ENCODE measurements at regions not wholly inside any gene's neighbourhood (a gene's known extent, or its start where the extent isn't known, plus 50 kb on each side); places are given as distances from the start of the nearest gene placed in this dataset.

DNA sequence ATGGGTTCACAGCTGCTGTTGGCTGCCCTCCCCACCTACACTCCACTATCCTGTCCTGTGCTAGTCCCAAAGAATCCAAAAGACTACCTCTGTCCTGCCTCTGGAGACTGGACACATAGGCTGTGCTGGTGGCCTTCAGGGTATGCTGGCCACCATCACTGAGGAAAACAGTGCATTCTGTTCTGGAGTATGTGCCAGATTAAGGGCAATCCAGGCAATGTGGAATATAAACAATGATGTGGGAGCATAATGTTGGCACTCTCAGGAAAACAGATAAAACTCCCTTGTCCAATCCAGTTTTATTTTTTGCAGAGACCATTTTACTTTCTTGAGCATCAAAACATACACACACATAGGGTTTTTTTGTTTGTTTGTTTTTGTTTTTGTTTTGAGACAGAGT lies 94.3 kb downstream of the GLUL start:
- no peaks in the 10 kb centered on the region for H3K9me3 ChIP-seq (ENCODE audit: control insufficient read depth in 5 of 5, low read length in 5 of 5)
- no peaks in the 10 kb centered on the region for H3K36me3 ChIP-seq (ENCODE audit: control insufficient read depth in 5 of 5, insufficient read depth in 5 of 5, low read length in 5 of 5)
- H3K27me3 ChIP-seq (ENCODE audit: control insufficient read depth in 5 of 5, insufficient read depth in 4 of 5, low read length in 5 of 5) = peaks cover 0 to 2% (median 0%) of the 10 kb centered on the region in 5 donors
- peaks cover 0 to 5% (median 3%) of the 10 kb centered on the region in 5 donors for H3K4me1 ChIP-seq (ENCODE audit: control insufficient read depth in 5 of 5, insufficient read depth in 5 of 5, low read length in 5 of 5)
- H3K9ac ChIP-seq (ENCODE audit: low read length in 5 of 5) = no peak overlapping the region
- H3K27ac ChIP-seq (ENCODE audit: low read depth, low read length) = no peak overlapping the region
- no peak overlapping the region for H3K4me3 ChIP-seq (ENCODE audit: low read depth in 1 of 5, low read length in 5 of 5)

DNA sequence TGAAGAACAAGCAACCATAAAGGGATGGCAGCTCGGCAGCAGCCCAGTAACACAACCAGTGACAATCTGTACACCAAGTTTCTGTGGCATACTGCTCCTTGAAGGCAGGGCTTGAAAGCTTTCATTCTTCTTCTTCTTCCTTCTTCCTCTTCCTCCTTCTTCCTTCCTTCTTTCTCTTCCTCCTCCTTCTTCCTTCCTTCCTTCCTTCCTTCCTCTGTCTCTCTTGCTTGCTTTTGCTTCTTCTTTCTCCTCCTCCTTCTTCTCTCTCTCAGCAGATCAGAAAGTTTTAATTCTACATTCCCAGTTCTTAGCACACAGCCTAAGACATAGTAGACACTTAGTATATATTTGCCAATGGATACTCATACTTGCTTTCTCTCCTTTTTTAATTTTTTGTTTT lies 95.9 kb downstream of the GLUL start:
- Histone ChIP-seq H3K4me1 (ENCODE audit: control insufficient read depth in 5 of 5, insufficient read depth in 5 of 5, low read length in 5 of 5) (peaks cover 0 to 5% (median 3%) of the 10 kb centered on the region in 5 donors), H3K36me3 (ENCODE audit: control insufficient read depth in 5 of 5, insufficient read depth in 5 of 5, low read length in 5 of 5) (no peaks in the 10 kb centered on the region), H3K27ac (ENCODE audit: low read depth, low read length) (no peak overlapping the region), H3K27me3 (ENCODE audit: control insufficient read depth in 5 of 5, insufficient read depth in 4 of 5, low read length in 5 of 5) (peaks cover 0 to 2% (median 0%) of the 10 kb centered on the region in 5 donors), H3K9me3 (ENCODE audit: control insufficient read depth in 5 of 5, low read length in 5 of 5) (no peaks in the 10 kb centered on the region), H3K9ac (ENCODE audit: low read length in 5 of 5) (no peak overlapping the region), H3K4me3 (ENCODE audit: low read depth in 1 of 5, low read length in 5 of 5) (no peak overlapping the region)

DNA sequence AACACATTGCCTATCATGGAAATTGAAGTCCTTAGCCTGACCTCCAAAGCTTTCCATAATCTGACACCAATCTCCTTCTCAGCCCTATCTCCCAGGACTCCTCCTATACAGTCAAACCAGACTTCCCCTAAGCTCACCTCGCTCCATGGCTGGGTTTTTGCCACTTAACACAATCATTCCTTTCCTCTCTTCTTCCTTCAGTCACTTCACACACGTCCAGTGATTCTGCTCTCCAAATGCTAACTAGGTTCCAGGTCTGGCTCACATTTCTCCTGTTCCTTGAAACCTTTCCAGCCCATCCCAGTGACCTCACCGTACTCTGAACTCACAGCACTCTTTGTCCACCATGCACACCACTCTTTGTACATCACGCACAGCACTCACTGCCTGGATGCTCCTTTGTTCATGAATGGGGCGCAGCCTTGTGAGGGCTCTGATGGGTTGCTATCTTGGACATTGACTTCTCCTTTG lies 98.4 kb downstream of the GLUL start:
- peaks cover 0 to 12% (median 10%) of the 10 kb centered on the region in 5 donors for H3K4me1 ChIP-seq (ENCODE audit: control insufficient read depth in 5 of 5, insufficient read depth in 5 of 5, low read length in 5 of 5)

DNA sequence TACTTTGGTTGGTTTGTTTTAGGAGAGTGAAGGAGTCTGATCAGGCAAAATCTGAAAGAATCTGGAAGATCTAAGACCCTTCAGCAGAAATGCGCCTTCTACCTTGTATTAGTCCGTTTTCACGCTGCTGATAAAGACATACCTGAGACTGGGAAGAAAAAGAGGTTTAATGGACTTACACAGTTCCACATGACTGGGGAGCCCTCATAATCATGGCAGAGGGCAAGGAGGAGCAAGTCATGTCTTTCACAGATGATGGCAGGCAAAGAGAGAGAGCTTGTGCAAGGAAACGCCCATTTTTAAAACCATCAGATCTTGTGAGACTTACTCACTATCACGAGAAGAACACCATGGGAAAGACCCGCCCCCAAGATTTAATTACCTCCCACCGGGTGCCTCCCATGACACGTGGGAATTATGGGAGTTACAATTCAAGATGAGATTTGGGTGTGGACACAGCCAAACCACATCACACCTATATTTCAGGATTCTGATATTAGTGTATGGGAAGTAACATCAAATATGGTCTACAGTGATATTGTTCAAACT lies 99.3 kb downstream of the GLUL start:
- H3K4me1 ChIP-seq (ENCODE audit: control insufficient read depth in 5 of 5, insufficient read depth in 5 of 5, low read length in 5 of 5) = peaks cover 0 to 12% (median 10%) of the 10 kb centered on the region in 5 donors
- H3K36me3 ChIP-seq (ENCODE audit: control insufficient read depth in 5 of 5, insufficient read depth in 5 of 5, low read length in 5 of 5) = no peaks in the 10 kb centered on the region
- no peak overlapping the region for H3K27ac ChIP-seq (ENCODE audit: low read depth, low read length)
- no peaks in the 10 kb centered on the region for H3K9me3 ChIP-seq (ENCODE audit: control insufficient read depth in 5 of 5, low read length in 5 of 5)
- no peak overlapping the region for H3K4me3 ChIP-seq (ENCODE audit: low read depth in 1 of 5, low read length in 5 of 5)
- peaks cover 0 to 2% (median 0%) of the 10 kb centered on the region in 5 donors for H3K27me3 ChIP-seq (ENCODE audit: control insufficient read depth in 5 of 5, insufficient read depth in 4 of 5, low read length in 5 of 5)
- no peak overlapping the region for H3K9ac ChIP-seq (ENCODE audit: low read length in 5 of 5)

More for the DNA sequence above, 98.4 kb downstream of the GLUL start:
- Histone ChIP-seq H3K36me3 (ENCODE audit: control insufficient read depth in 5 of 5, insufficient read depth in 5 of 5, low read length in 5 of 5) (no peaks in the 10 kb centered on the region), H3K4me3 (ENCODE audit: low read depth in 1 of 5, low read length in 5 of 5) (no peak overlapping the region), H3K9ac (ENCODE audit: low read length in 5 of 5) (no peak overlapping the region), H3K27ac (ENCODE audit: low read depth, low read length) (no peak overlapping the region), H3K27me3 (ENCODE audit: control insufficient read depth in 5 of 5, insufficient read depth in 4 of 5, low read length in 5 of 5) (peaks cover 0 to 2% (median 0%) of the 10 kb centered on the region in 5 donors), H3K9me3 (ENCODE audit: control insufficient read depth in 5 of 5, low read length in 5 of 5) (no peaks in the 10 kb centered on the region)

DNA sequence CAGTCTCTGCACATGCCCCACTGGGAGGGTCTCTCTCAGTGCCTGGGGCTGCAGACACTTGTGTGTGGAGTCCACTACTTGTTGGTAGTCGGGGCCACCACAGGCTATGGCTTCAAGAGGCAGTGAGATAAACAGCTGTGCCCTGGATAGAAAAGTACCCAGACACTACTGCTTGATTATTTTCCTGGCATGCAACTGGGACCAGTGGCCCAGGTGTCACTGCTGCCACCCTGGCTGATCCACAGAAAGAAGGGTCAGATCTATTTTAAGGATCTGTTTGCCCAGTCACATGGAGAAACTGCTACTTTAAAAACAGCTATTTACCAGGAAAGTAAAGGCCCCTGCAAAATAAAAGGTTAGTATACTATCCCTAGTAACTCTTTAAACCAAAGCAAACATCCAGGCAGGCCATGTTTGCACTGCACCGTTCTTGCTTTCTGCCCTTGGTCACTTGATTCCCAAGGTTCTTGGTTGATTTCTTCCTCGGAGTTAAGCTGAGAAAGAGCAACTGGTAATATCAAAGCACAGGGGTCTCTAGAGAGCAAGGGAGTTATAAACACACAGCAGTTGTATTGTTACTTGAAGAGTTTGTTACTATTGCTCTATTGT lies 99.9 kb downstream of the GLUL start:
- H3K9me3 ChIP-seq (ENCODE audit: control insufficient read depth in 5 of 5, low read length in 5 of 5) = no peaks in the 10 kb centered on the region
- H3K4me3 ChIP-seq (ENCODE audit: low read depth in 1 of 5, low read length in 5 of 5) = no peak overlapping the region
- no peak overlapping the region for H3K27ac ChIP-seq (ENCODE audit: low read depth, low read length)
- H3K36me3 ChIP-seq (ENCODE audit: control insufficient read depth in 5 of 5, insufficient read depth in 5 of 5, low read length in 5 of 5) = no peaks in the 10 kb centered on the region
- H3K27me3 ChIP-seq (ENCODE audit: control insufficient read depth in 5 of 5, insufficient read depth in 4 of 5, low read length in 5 of 5) = peaks cover 0 to 2% (median 0%) of the 10 kb centered on the region in 5 donors
- peaks cover 0 to 12% (median 10%) of the 10 kb centered on the region in 5 donors for H3K4me1 ChIP-seq (ENCODE audit: control insufficient read depth in 5 of 5, insufficient read depth in 5 of 5, low read length in 5 of 5)
- no peak overlapping the region for H3K9ac ChIP-seq (ENCODE audit: low read length in 5 of 5)

DNA sequence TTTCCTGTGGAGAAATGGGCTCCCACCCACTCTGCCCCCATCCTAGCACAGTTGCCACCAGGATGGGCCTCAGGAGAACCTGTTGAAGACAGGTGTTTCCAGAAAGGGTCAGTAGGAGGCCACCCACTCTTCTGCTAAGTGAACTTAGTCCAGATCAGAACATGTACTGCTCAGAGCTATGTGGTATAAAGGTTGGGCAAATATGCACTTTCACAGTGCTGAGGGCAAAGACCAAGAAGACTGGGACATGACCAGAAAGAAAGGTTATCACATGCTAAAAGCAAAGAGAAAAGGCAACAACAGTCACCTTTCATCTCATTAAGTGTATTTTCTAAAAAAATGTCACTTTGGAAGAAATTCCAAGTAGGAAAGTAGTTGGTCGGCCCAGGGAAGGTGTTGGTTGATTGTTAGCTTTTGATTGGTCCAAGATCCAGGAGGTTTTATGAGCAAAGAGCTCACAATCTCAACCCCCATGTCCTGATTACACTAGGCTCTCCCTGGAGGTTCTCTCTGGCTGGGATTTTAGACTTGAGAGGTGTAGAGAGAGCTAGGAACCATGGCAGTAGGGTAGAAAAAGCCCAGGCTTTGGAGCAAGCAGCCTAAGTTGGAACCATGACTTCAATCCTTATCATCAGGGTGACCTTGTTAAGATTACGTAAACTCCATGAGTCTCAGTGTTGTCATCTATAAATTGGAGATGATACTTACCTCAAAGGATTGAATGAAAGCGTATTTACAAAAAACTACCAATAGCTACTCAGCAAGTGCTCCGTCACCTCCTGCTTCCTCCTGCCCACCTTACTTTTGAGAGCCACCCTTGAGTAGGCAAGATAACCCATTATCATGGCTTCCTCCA lies 102.6 kb downstream of the GLUL start:
- Histone ChIP-seq H3K27me3 (ENCODE audit: control insufficient read depth in 5 of 5, insufficient read depth in 4 of 5, low read length in 5 of 5) (peaks cover 0 to 2% (median 0%) of the 10 kb centered on the region in 5 donors), H3K4me1 (ENCODE audit: control insufficient read depth in 5 of 5, insufficient read depth in 5 of 5, low read length in 5 of 5) (peaks cover 0 to 15% (median 10%) of the 10 kb centered on the region in 5 donors), H3K9ac (ENCODE audit: low read length in 5 of 5) (no peak overlapping the region), H3K9me3 (ENCODE audit: control insufficient read depth in 5 of 5, low read length in 5 of 5) (no peaks in the 10 kb centered on the region), H3K27ac (ENCODE audit: low read depth, low read length) (no peak overlapping the region), H3K36me3 (ENCODE audit: control insufficient read depth in 5 of 5, insufficient read depth in 5 of 5, low read length in 5 of 5) (no peaks in the 10 kb centered on the region), H3K4me3 (ENCODE audit: low read depth in 1 of 5, low read length in 5 of 5) (no peak overlapping the region)

DNA sequence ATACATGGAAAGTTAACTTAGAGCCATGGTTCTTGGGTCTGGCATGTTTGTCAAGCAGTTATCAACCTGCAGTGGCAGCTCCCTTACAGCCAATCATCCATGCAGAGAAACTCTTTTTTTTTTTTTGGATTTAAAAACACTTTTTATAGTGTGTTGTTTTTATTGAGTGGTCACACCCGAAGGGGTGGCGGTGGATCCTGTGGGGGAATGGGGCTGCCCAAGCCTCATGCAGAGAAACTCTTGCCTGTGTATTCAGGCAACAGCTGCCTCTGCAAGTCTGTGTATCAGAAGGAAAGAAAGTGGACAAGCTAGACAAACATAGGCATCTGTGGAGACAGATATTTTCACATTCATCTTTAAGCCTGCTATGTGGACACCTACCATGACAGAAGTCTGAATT lies 104.8 kb downstream of the GLUL start:
- Histone ChIP-seq H3K9me3 (ENCODE audit: control insufficient read depth in 5 of 5, low read length in 5 of 5) (no peaks in the 10 kb centered on the region), H3K4me3 (ENCODE audit: low read depth in 1 of 5, low read length in 5 of 5) (no peak overlapping the region), H3K4me1 (ENCODE audit: control insufficient read depth in 5 of 5, insufficient read depth in 5 of 5, low read length in 5 of 5) (peaks cover 0 to 16% (median 10%) of the 10 kb centered on the region in 5 donors), H3K27me3 (ENCODE audit: control insufficient read depth in 5 of 5, insufficient read depth in 4 of 5, low read length in 5 of 5) (no peaks in the 10 kb centered on the region), H3K9ac (ENCODE audit: low read length in 5 of 5) (no peak overlapping the region), H3K36me3 (ENCODE audit: control insufficient read depth in 5 of 5, insufficient read depth in 5 of 5, low read length in 5 of 5) (no peaks in the 10 kb centered on the region), H3K27ac (ENCODE audit: low read depth, low read length) (no peak overlapping the region)

DNA sequence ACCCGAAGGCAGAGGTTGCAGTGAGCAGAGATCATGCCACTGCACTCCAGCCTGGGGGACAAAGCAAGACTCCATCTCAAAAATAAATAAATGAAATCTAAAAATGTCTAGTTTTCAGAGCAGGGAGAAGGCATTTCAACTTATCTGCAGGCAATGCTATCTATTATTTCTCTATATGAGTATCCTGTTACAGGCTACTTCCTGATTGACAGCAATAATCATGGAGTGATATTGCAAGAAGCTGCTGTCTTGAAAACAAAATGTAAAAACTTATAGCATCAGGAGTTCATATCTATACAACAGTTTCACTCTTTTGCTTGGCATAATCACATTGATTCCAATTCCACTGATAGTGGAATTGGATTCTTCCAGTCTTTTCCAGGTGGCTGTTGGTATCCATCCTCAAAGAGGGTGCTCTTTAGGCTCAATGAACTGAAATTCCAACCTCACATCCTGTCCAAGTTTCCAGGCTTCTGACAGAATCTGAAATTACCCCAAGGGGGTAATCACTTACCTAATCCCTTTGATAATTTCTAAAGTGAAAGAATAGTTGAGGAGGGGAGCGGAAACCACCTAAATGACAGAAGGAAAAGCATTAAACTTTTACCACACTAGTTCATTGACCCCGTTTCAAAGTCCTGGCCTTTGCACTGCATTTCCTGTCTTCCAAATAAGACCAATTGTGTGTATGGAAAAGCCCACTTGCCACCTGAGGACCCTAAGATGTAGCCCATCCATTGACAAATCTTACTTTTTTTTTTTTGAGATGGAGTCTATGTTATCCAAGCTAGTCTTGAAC lies 107.6 kb downstream of the GLUL start:
- H3K27me3 ChIP-seq (ENCODE audit: control insufficient read depth in 5 of 5, insufficient read depth in 4 of 5, low read length in 5 of 5) = peaks cover 0 to 2% (median 0%) of the 10 kb centered on the region in 5 donors

DNA sequence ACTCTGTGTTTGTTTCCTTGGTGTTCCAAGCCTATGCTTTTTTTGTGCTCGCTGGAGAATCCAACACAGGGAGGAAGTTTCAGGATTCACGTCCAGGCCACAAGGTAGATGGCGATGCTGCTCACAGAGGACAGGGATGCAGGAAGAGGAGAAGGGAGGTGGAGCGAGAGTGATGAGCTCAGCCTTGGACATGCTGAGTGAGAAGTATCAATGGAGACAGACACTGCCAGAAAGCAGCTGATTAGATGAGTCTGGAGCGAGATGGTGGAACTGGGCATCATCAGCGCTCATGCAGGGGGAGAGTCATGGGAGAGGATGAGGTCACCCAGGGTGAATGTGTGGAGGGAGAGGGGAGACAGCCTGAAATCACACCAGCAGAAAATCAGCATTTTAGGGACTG lies 110.0 kb downstream of the GLUL start:
- Histone ChIP-seq H3K9ac (ENCODE audit: low read length in 5 of 5) (no peak overlapping the region), H3K9me3 (ENCODE audit: control insufficient read depth in 5 of 5, low read length in 5 of 5) (no peaks in the 10 kb centered on the region), H3K27ac (ENCODE audit: low read depth, low read length) (no peak overlapping the region), H3K4me3 (ENCODE audit: low read depth in 1 of 5, low read length in 5 of 5) (no peak overlapping the region), H3K36me3 (ENCODE audit: control insufficient read depth in 5 of 5, insufficient read depth in 5 of 5, low read length in 5 of 5) (no peaks in the 10 kb centered on the region), H3K27me3 (ENCODE audit: control insufficient read depth in 5 of 5, insufficient read depth in 4 of 5, low read length in 5 of 5) (peaks cover 0 to 3% (median 0%) of the 10 kb centered on the region in 5 donors), H3K4me1 (ENCODE audit: control insufficient read depth in 5 of 5, insufficient read depth in 5 of 5, low read length in 5 of 5) (peaks cover 0 to 3% (median 0%) of the 10 kb centered on the region in 5 donors)

More for the DNA sequence above, 107.6 kb downstream of the GLUL start:
- Histone ChIP-seq H3K27ac (ENCODE audit: low read depth, low read length) (no peak overlapping the region), H3K36me3 (ENCODE audit: control insufficient read depth in 5 of 5, insufficient read depth in 5 of 5, low read length in 5 of 5) (no peaks in the 10 kb centered on the region), H3K4me3 (ENCODE audit: low read depth in 1 of 5, low read length in 5 of 5) (no peak overlapping the region), H3K9me3 (ENCODE audit: control insufficient read depth in 5 of 5, low read length in 5 of 5) (no peaks in the 10 kb centered on the region), H3K4me1 (ENCODE audit: control insufficient read depth in 5 of 5, insufficient read depth in 5 of 5, low read length in 5 of 5) (peaks cover 0 to 3% (median 0%) of the 10 kb centered on the region in 5 donors), H3K9ac (ENCODE audit: low read length in 5 of 5) (no peak overlapping the region)

Data from subcutaneous abdominal adipose tissue (tissue), 5 donors.